AG09319 (cell line): ENCODE measurements at regions not wholly inside any gene's neighbourhood (a gene's known extent, or its start where the extent isn't known, plus 50 kb on each side); places are given as distances from the start of the nearest gene placed in this dataset.
"Not testable (repeated sequence)": the region's sequence is repeated elsewhere in the genome, so short reads cannot be mapped to it uniquely, and the experiment has no call there.

ENCODE experiments used
- DNase-seq: peaks from one replicate; pipeline ENCODE4 v3.0.0-alpha.2; 2010; ENCODE audit warnings: low read depth; ENCODE audit errors: extremely low read depth
- TF ChIP-seq, protein P1 (sequence below): IDR thresholded peaks from 2 replicates; pipeline ENCODE4 v1.5.1; 2011; ENCODE audit warnings: low read depth, mild to moderate bottlenecking, inconsistent platforms, low read length, moderate library complexity

DNA sequence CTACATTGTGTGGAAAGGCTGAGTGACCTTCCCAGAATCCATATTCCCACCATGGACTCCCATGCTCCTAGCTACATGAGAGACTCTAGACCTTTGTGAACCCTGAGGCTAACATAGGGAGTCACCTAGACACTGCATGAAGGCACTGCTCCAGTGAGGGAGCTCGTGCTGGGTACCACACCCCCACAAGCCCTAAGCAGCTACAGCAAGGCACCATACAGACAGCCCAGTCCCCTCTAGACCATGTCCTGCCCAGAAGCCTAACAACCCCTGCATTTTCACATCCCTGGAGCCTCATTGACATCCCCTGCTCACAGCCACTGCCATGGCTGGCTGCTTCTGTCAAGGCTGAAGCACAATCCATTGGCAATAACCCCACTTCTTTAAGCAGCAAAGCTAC is 176.5 kb upstream of the CTNND2 start:
- TF ChIP-seq, protein P1, sequence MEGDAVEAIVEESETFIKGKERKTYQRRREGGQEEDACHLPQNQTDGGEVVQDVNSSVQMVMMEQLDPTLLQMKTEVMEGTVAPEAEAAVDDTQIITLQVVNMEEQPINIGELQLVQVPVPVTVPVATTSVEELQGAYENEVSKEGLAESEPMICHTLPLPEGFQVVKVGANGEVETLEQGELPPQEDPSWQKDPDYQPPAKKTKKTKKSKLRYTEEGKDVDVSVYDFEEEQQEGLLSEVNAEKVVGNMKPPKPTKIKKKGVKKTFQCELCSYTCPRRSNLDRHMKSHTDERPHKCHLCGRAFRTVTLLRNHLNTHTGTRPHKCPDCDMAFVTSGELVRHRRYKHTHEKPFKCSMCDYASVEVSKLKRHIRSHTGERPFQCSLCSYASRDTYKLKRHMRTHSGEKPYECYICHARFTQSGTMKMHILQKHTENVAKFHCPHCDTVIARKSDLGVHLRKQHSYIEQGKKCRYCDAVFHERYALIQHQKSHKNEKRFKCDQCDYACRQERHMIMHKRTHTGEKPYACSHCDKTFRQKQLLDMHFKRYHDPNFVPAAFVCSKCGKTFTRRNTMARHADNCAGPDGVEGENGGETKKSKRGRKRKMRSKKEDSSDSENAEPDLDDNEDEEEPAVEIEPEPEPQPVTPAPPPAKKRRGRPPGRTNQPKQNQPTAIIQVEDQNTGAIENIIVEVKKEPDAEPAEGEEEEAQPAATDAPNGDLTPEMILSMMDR: no peak
- DNase-seq: no peak

DNA sequence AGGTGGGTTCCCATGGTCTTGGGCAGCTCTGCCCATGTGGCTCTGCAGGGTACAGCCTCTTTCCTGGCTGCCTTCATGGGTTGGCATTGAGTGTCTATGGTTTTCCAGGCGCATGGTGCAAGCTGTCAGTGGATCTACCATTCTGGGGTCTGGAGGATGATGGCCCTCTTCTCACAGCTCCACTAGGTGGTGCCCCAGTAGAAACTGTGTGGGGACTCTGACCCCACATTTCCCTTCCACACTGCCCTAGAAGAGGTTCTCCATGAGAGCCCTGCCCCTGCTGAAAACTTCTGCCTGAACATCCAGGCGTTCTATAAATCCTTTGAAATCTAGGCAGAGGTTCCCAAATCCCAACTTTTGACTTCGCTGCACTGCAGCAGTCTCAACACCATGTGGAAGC is 174.0 kb upstream of the CTNND2 start:
- DNase-seq: not testable (repeated sequence)

DNA sequence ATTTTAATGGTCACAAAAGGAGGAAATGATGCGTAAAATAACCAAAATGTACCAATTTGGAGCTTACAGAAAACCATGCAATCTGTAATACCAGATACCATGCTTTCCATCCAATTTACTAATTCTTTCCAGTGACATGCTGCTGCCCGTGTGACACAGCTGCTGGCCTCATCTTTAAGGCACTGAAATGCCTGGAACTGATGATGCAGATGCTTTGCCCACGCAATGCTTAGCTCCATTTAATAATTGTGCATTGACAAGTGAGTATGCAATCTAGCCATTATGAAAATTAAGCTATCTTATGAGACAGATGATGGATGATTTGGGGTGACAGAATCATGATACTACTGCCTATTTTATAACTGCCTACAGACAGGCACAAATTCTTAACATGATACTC is 169.2 kb upstream of the CTNND2 start:
- TF ChIP-seq, protein P1: no peak
- DNase-seq: no peak

DNA sequence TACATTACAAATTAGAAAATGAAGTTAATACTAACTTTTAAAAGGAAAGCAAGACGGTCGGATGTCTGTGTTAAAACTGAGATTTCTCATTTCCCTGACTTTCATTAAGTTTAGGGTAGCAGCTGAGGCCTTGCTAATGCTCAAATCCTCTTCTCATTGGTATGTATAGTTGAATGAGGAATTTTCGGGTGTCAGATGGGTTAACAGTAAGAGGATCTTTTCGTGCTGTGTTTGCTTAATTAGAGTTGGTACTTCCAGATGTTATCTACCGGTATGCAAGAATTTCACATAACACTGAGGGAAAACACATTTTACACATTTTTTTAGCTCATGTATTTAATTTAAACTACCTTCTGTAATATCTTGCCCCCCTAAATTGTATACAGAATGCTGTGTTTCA is 168.2 kb upstream of the CTNND2 start:
- no peak for DNase-seq
- TF ChIP-seq, protein P1: no peak

DNA sequence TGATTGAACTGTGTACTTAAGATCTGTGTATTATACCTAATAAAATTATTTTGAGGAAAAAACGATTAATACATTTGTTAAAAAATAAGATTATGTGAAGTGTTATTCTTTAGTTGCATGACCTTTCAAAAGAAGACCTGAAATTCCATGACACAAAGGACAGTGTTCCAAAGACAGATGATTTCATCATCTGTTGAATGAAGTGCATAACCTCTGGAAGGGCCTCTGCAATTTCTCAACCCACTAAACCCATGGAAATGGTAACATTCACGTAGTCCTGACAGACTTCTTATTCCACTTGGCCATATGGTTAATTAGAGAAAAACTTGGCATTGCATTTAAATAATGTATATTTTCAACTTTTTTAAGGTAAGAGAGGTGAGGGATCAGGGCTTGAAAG is 167.2 kb upstream of the CTNND2 start:
- TF ChIP-seq, protein P1: no peak
- no peak for DNase-seq

DNA sequence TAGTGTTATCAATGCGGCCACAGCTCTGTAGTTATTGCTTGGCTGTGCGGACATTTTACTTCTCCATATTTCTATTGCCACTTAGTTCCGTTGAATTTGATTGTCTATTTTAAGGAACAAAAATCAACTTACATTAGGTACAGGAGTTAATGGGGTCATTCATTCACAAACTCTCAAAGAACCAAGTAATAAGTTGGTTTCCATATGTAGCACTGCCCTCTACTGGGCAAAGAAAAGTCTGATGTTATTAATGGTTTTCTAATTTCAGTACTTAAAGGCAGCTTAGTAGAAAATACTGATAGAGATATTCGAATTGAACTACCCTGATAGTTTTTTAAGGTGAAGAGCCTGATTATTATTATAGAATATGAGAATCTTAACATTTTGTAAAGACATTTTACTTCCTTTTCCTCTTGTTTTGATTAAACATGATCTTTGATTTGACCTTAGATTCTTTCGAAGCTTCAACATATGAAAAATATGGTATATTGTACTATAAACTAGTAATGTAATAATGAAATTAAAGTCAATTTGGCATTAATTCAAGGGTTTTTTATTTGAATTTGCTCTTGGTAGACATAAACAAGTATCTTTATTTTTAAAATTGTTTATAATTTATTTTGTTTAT is 119.5 kb upstream of the CTNND2 start:
- TF ChIP-seq, protein P1: peak; percentile 56
- DNase-seq: no peak

DNA sequence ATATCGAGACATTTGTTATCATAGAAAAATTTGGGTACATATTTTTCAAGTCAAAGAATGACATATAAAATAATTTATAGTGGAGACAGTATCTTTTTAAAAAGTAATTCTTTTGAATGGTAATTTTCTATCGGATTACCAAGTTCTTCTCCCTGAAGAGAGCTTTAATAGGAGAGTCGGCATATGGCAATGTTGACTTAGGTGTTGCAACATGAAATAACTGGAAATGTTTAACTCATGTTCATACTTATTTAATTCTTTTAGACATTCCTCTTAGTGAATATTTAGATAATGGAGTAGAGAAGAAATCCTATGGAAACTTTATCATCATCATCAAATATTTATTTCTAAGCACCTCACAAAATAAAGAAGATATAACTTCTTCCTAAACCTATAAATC is 118.2 kb upstream of the CTNND2 start:
- DNase-seq: no peak

DNA sequence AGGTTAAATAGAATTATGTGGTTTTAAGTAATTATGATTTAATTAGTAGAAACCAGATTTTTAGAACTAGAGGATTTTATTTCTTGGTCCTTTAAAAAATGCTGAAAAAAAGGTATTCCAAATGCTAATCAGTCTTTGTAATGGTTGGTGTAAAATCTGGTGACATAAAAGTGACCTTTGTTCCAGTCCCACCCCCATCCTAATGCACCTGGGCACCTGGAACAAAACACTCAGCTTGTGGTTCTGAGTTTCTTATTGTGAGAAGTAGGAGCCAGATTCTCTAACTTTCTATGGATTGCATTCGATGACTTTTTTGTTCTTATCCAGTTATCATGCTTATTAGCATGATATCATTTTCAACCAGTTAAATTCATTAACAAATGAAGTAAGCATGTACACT is 115.1 kb upstream of the CTNND2 start:
- TF ChIP-seq, protein P1: no peak
- DNase-seq: no peak

More for the DNA sequence above, 118.2 kb upstream of the CTNND2 start:
- TF ChIP-seq, protein P1: no peak
